K562 (cell line): ENCODE measurements at regions not wholly inside any gene's neighbourhood (a gene's known extent, or its start where the extent isn't known, plus 50 kb on each side); places are given as distances from the start of the nearest gene placed in this dataset.

Source experiments
- ATAC-seq: fragments of 200-7000 bp; cut with Tn5 transposase; 3 replicates; pipeline ENCODE4 v1.9.1; 2020; ENCODE audit warnings: moderate library complexity
- BruUV-seq: library from RNA; stranded (reverse); fragments of 400-500 nt; replicated peaks from 2 replicates; lab custom pipeline; 2021; lab: Mats Ljungman, UMichigan
- CTCF ChIA-PET: fragments of 300-600 bp; formaldehyde crosslinking; extraction: SDS; loops from one replicate; lab custom pipeline; 2021; ENCODE audit warnings: low intra/inter-chr PET ratio; lab: Yijun Ruan, JAX
- POLR2A ChIA-PET: fragments of 300-600, 350-650 bp; sonication (Branson Sonifier 250); formaldehyde crosslinking; extraction: SDS; loops from one replicate; lab custom pipeline; 2021; ENCODE audit warnings: antibody characterized with exemption, inconsistent platforms; lab: Yijun Ruan, JAX
- DNase-seq, 4 experiments: peaks; one replicate each; pipeline versions ENCODE4 v3.0.0 to v3.0.0-alpha.2; 2011 to 2018; ENCODE audit warnings: low spot score in 3 of 4, mixed read lengths in 3 of 4; ENCODE audit errors: extremely low read depth in 1 of 4
- FAIRE-seq: peaks from 2 replicates; lab custom pipeline; 2011; peaks lifted over from hg19 to GRCh38; lab: Jason Lieb, UNC
- H2AFZ ChIP-seq: 2 replicates; pipeline ENCODE4 v1.6.0; 2011; ENCODE audit warnings: low read depth, low read length, control low read depth, inconsistent platforms
- H3K27ac ChIP-seq: fragments of 200-600 bp; 3 replicates; pipeline ENCODE4 v1.8.0; 2011; ENCODE audit warnings: low read depth, mild to moderate bottlenecking, control low read depth, inconsistent platforms, low read length, moderate library complexity, mixed read lengths; ENCODE audit errors: extremely low read depth
- H3K27me3 ChIP-seq, 2 experiments: fragments of 300-600 bp in 1 of 2; 2 replicates in 1 of 2; 3 replicates in 1 of 2; pipeline versions ENCODE4 v1.6.0 to v1.8.0; 2011; ENCODE audit warnings: inconsistent platforms in 2 of 2, low read length in 2 of 2, mild to moderate bottlenecking in 1 of 2, mixed read lengths in 1 of 2, moderate library complexity in 1 of 2; ENCODE audit not compliant: control insufficient read depth in 2 of 2, insufficient read depth in 2 of 2
- H3K36me3 ChIP-seq: fragments of 300-600 bp; 3 replicates; pipeline ENCODE4 v1.8.0; 2011; ENCODE audit warnings: mild to moderate bottlenecking, low read length, inconsistent platforms; ENCODE audit not compliant: control insufficient read depth, insufficient read depth
- H3K4me1 ChIP-seq, 2 experiments: fragments of 200-600 bp in 1 of 2; replicated peaks in 1 of 2; 2 replicates in 1 of 2; 3 replicates in 1 of 2; pipeline versions ENCODE4 v1.5.1 to v1.8.0; 2011; ENCODE audit warnings: inconsistent platforms in 2 of 2, low read length in 2 of 2, mild to moderate bottlenecking in 1 of 2, mixed read lengths in 1 of 2, moderate library complexity in 1 of 2; ENCODE audit not compliant: control insufficient read depth in 2 of 2, insufficient read depth in 2 of 2
- H3K4me2 ChIP-seq: 2 replicates; pipeline ENCODE4 v1.6.1; 2011; ENCODE audit warnings: low read length, control low read depth, inconsistent platforms, mixed read lengths; ENCODE audit not compliant: insufficient read depth
- H3K4me3 ChIP-seq: fragments of 200-600 bp; sonication (generic), shearing (Covaris generic); 2 replicates; pipeline ENCODE4 v1.5.1; 2016; ENCODE audit warnings: control low read depth, inconsistent platforms
- H3K79me2 ChIP-seq: fragments of 200-600 bp; 3 replicates; pipeline ENCODE4 v1.8.0; 2011; ENCODE audit warnings: low read length, inconsistent platforms; ENCODE audit not compliant: control insufficient read depth, insufficient read depth
- H3K9ac ChIP-seq, 2 experiments: 2 replicates each; pipeline versions ENCODE4 v1.6.0 to v1.6.1; 2011; ENCODE audit warnings: low read depth in 2 of 2, low read length in 2 of 2, control low read depth in 1 of 2, inconsistent platforms in 1 of 2, mild to moderate bottlenecking in 1 of 2, mixed read lengths in 1 of 2; ENCODE audit not compliant: insufficient read depth in 1 of 2
- H3K9me1 ChIP-seq: one replicate; pipeline ENCODE4 v1.6.0; 2011; ENCODE audit warnings: inconsistent platforms, mild to moderate bottlenecking, low read length, moderate library complexity; ENCODE audit not compliant: control insufficient read depth, insufficient read depth
- H3K9me3 ChIP-seq: replicated peaks from 2 replicates; pipeline ENCODE4 v1.5.1; 2011; ENCODE audit warnings: low read depth, low read length, inconsistent platforms; ENCODE audit not compliant: control insufficient read depth, insufficient read depth
- H4K20me1 ChIP-seq: replicated peaks from 2 replicates; pipeline ENCODE4 v1.6.1; 2011; ENCODE audit warnings: low read length, inconsistent platforms, mixed read lengths; ENCODE audit not compliant: control insufficient read depth, insufficient read depth
- ATF2 ChIP-seq: sonication (generic); formaldehyde crosslinking; IDR thresholded peaks from 2 replicates; pipeline ENCODE4 v1.8.1; 2022; ENCODE audit warnings: missing genetic modification reagents
- CGGBP1 ChIP-seq: fragments of 250-450 bp; sonication (Bioruptor Pico); IDR thresholded peaks from 2 replicates; pipeline ENCODE4 v1.9.0; 2021; ENCODE audit warnings: mild to moderate bottlenecking
- ESRRB ChIP-seq: fragments of 250-450 bp; sonication (Bioruptor Pico); IDR thresholded peaks from 2 replicates; pipeline ENCODE4 v1.5.0; 2020; ENCODE audit warnings: mild to moderate bottlenecking, moderate library complexity, borderline replicate concordance
- HNRNPH1 ChIP-seq: fragments of 200-400 bp; formaldehyde crosslinking; optimal IDR thresholded peaks from 2 replicates; pipeline ENCODE3; 2017; ENCODE audit warnings: low read depth, mild to moderate bottlenecking, low read length, moderate library complexity
- NFRKB ChIP-seq: fragments of 450-650 bp; IDR thresholded peaks from 2 replicates; pipeline ENCODE4 v1.6.1; 2016; ENCODE audit warnings: low read depth
- TGIF2 ChIP-seq: sonication (generic); formaldehyde crosslinking; IDR thresholded peaks from 2 replicates; pipeline ENCODE4 v1.8.1; 2022; ENCODE audit warnings: mild to moderate bottlenecking, missing genetic modification reagents, moderate library complexity
- YBX1 ChIP-seq: fragments of 450-650 bp; IDR thresholded peaks from 2 replicates; pipeline ENCODE4 v1.7.1; 2016; ENCODE audit warnings: mild to moderate bottlenecking
- ZKSCAN3 ChIP-seq: fragments of 250-450 bp; sonication (Bioruptor Pico); IDR thresholded peaks from 2 replicates; pipeline ENCODE4 v1.4.0; 2020
- ZNF589 ChIP-seq: fragments of 200-800 bp; sonication (Bioruptor generic); IDR thresholded peaks from 2 replicates; pipeline ENCODE4 v1.6.1; 2016; ENCODE audit warnings: low read depth, missing genetic modification characterization, missing compliant biosample characterization
- ZNF778 ChIP-seq: fragments of 450-650 bp; formaldehyde crosslinking; IDR thresholded peaks from 2 replicates; pipeline ENCODE4 v1.4.0; 2020; ENCODE audit warnings: mild to moderate bottlenecking, moderate library complexity
- in situ Hi-C: fragments of 300-500 bp; cut with MboI; formaldehyde crosslinking; loops from 4 replicates; pipeline ENCODE4 v1.15.0; 2018; ENCODE audit warnings: inconsistent platforms, mixed read lengths
- intact Hi-C: fragments of 100-400 bp; cut with micrococcal nuclease; formaldehyde crosslinking; loops from 2 replicates; pipeline ENCODE4 v1.14.2; 2022

GRCh38 chr4:124055336-124055735 lies 657.2 kb downstream of the ANKRD50 start (continued):
- TF ChIP-seq ATF2 (no peak), TGIF2 (CRISPR knock-in tag) (no peak), ESRRB (CRISPR knock-in tag) (no peak), ZKSCAN3 (no peak), ZNF589 (CRISPR knock-in tag) (no peak), ZNF778 (CRISPR knock-in tag) (no peak)

GRCh38 chr4:124055896-124056295 lies 656.6 kb downstream of the ANKRD50 start:
- DNase-seq (no peak), FAIRE-seq (no peak), ATAC-seq (no peak)
- Histone ChIP-seq H3K36me3 (no peaks in the 10 kb centered on the region), H3K4me1 (no peaks in the 10 kb centered on the region), H3K9me3 (no peaks in the 10 kb centered on the region), H3K27ac (no peak overlapping the region), H3K4me3 (no peak overlapping the region), H3K27me3 (no peaks in the 10 kb centered on the region), H3K9me1 (no peaks in the 10 kb centered on the region), H3K79me2 (no peaks in the 10 kb centered on the region), H2AFZ (no peak overlapping the region), H3K4me2 (no peak overlapping the region), H4K20me1 (no peaks in the 10 kb centered on the region), H3K9ac (no peak overlapping the region)
- ChIA-PET POLR2A (no interaction called here), CTCF (no interaction called here)
- intact Hi-C loops (no loop called here), in situ Hi-C loops (no loop called here)
- no peak for TF ChIP-seq HNRNPH1
- no peak for TF ChIP-seq YBX1
- TF ChIP-seq NFRKB, result no peak
- no peak for TF ChIP-seq CGGBP1 (CRISPR knock-in tag)
- no TSS peak for BruUV-seq
